ENCODE measurements at regions not wholly inside any gene's neighbourhood (a gene's known extent, or its start where the extent isn't known, plus 50 kb on each side); places are given as distances from the start of the nearest gene placed in this dataset.

- TF ChIP-seq, protein P1, sequence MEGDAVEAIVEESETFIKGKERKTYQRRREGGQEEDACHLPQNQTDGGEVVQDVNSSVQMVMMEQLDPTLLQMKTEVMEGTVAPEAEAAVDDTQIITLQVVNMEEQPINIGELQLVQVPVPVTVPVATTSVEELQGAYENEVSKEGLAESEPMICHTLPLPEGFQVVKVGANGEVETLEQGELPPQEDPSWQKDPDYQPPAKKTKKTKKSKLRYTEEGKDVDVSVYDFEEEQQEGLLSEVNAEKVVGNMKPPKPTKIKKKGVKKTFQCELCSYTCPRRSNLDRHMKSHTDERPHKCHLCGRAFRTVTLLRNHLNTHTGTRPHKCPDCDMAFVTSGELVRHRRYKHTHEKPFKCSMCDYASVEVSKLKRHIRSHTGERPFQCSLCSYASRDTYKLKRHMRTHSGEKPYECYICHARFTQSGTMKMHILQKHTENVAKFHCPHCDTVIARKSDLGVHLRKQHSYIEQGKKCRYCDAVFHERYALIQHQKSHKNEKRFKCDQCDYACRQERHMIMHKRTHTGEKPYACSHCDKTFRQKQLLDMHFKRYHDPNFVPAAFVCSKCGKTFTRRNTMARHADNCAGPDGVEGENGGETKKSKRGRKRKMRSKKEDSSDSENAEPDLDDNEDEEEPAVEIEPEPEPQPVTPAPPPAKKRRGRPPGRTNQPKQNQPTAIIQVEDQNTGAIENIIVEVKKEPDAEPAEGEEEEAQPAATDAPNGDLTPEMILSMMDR (conservative IDR thresholded peaks at IDR 0.05), result no peak
- TF ChIP-seq EZH2 (IDR thresholded peaks at IDR 0.05; ENCODE audit: low read depth), result no peak
Measured at GRCh38 chr15:87263296-87263695, 993.2 kb downstream of the NTRK3 start.

Measured in PC-9 (cell line).